ENCODE measurements at regions not wholly inside any gene's neighbourhood (a gene's known extent, or its start where the extent isn't known, plus 50 kb on each side); places are given as distances from the start of the nearest gene placed in this dataset.

DNA sequence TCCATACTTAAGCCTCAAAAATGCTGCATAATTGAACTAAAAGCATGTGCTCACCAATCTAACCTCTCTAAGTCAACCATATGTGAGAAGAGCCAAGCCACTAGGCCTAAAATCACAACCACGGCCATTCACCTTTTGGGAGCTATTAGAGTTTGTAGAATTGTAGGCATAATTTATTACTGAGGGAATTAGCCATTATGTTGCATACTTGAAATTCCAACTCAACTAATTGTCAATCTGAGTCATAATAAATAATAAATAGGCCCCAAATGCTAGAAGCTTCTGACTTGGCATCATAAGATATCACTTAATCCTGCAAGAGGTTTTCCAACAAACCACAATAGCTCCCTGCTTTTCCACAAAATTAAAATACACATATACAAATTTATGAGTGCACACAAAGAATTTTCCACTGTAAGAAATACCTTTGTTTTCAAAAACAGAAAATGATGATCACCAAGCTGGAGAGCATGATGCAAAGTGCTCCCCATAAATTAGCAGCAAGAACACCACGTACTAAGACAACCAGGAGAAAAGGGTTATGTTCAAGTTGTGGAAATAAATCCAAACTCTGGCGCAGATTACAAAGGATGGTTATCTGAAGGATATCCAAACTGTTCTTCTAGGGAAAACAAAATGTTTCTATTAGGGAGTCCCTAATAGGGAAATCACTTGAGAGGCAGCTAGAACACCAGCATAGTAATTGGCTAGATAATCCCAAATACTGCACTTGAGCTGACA is 250.0 kb upstream of the SLC30A5 start:
- H3K36me3 ChIP-seq = no peaks in the 10 kb centered on the region
- DNase-seq = no peak
- H3K4me1 ChIP-seq = no peaks in the 10 kb centered on the region
- intact Hi-C loops (cut with DNase I) = no loop called here
- ATAC-seq = no peak
- no peak overlapping the region for H3K4me3 ChIP-seq
- no peaks in the 10 kb centered on the region for H3K9me3 ChIP-seq
- no peak for TF ChIP-seq CTCF (IDR thresholded peaks at IDR 0.05)
- no peak overlapping the region for H3K27ac ChIP-seq
- no peaks in the 10 kb centered on the region for H3K27me3 ChIP-seq

GRCh38 chr5:68845131-68845530 is 248.7 kb upstream of the SLC30A5 start:
- Histone ChIP-seq H3K4me1 (no peaks in the 10 kb centered on the region), H3K4me3 (no peak overlapping the region), H3K9me3 (no peaks in the 10 kb centered on the region), H3K27ac (no peak overlapping the region), H3K27me3 (no peaks in the 10 kb centered on the region), H3K36me3 (no peaks in the 10 kb centered on the region)
- ATAC-seq = no peak
- intact Hi-C loops (cut with DNase I) = no loop called here
- no peak for TF ChIP-seq CTCF (IDR thresholded peaks at IDR 0.05)
- no peak for DNase-seq

GRCh38 chr5:68846828-68847227 is 247.0 kb upstream of the SLC30A5 start:
- peaks cover 0 to 4% of the 10 kb centered on the region in 2 donors for H3K9me3 ChIP-seq
- no peaks in the 10 kb centered on the region for H3K36me3 ChIP-seq
- ATAC-seq = no peak
- H3K27me3 ChIP-seq = no peaks in the 10 kb centered on the region
- TF ChIP-seq CTCF (IDR thresholded peaks at IDR 0.05) = no peak
- no peak for DNase-seq
- intact Hi-C loops (cut with DNase I) = no loop called here
- no peak overlapping the region for H3K27ac ChIP-seq
- no peaks in the 10 kb centered on the region for H3K4me1 ChIP-seq
- H3K4me3 ChIP-seq = no peak overlapping the region

DNA sequence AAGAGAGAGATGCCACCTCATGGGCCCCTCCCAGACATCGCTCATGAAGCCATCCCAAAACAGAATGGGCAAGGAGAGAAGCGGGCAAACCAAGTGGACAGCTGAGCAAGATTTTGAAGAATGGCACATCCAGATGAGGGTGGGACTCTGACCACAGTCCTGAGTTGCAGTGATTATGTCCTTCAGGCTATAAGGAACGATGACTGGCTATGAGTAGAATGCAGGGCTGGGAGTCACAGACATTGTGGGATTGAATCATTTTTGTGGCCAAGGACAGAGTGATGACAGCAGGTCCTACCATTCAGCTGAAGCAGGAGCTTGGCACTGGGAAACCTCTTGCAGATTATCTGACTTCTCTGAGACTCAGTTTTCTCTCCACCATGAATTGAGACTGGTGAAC is 245.7 kb upstream of the SLC30A5 start:
- Histone ChIP-seq H3K27me3 (no peaks in the 10 kb centered on the region), H3K27ac (no peak overlapping the region), H3K9me3 (peaks cover 0 to 9% of the 10 kb centered on the region in 2 donors), H3K4me1 (no peaks in the 10 kb centered on the region), H3K36me3 (no peaks in the 10 kb centered on the region), H3K4me3 (no peak overlapping the region)
- intact Hi-C loops (cut with DNase I) = no loop called here
- no peak for DNase-seq
- no peak for TF ChIP-seq CTCF (IDR thresholded peaks at IDR 0.05)
- ATAC-seq = no peak

DNA sequence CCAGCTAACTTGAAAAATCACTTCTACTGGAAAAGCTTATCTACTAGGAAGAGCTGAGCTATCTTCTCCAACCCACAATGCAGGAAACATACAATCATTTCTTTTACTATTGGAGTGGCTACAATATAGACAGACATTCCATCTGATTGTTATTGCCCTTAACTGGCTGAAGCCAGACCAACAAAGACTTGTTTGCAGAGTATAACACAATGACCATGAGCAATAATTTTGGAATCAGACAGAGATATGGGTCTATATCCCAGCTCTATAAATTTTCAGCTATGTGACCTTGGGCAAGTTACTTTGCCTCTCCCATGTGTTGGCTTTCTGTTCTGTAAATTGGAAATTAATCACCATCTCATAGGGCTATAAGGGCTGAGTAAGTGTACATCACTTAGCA is 244.7 kb upstream of the SLC30A5 start:
- H3K9me3 ChIP-seq = peaks cover 0 to 9% of the 10 kb centered on the region in 2 donors
- H3K27ac ChIP-seq = no peak overlapping the region
- H3K4me3 ChIP-seq = no peak overlapping the region
- ATAC-seq (no peak), DNase-seq (no peak)
- no peaks in the 10 kb centered on the region for H3K4me1 ChIP-seq
- H3K27me3 ChIP-seq = no peaks in the 10 kb centered on the region
- no peak for TF ChIP-seq CTCF (IDR thresholded peaks at IDR 0.05)
- no peaks in the 10 kb centered on the region for H3K36me3 ChIP-seq
- intact Hi-C loops (cut with DNase I) = no loop called here
